CD4-positive, alpha-beta T cell (primary cell): ENCODE measurements at regions not wholly inside any gene's neighbourhood (a gene's known extent, or its start where the extent isn't known, plus 50 kb on each side); places are given as distances from the start of the nearest gene placed in this dataset.

Experiments used
- ATAC-seq: fragments of 200-7000 bp; cut with Tn5 transposase; one replicate; pipeline ENCODE4 v1.10.0; 2022; ENCODE audit warnings: mild to moderate bottlenecking; ENCODE audit not compliant: poor library complexity
- CTCF ChIA-PET: fragments of 350-600 bp; sonication (Branson Sonifier 250); formaldehyde crosslinking; loops from one replicate; lab custom pipeline; 2021; ENCODE audit warnings: antibody characterized with exemption, inconsistent platforms; lab: Charles Lee
- POLR2A ChIA-PET: fragments of 350-600 bp; sonication (Branson Sonifier 250); formaldehyde crosslinking; loops from one replicate; lab custom pipeline; 2021; ENCODE audit warnings: antibody characterized with exemption, inconsistent platforms; lab: Charles Lee
- DNase-seq, 14 experiments: peaks; one replicate each; pipeline ENCODE4 v3.0.0-alpha.2; 2013 to 2020; ENCODE audit warnings: mixed read lengths in 2 of 14
- H3K27ac ChIP-seq, 2 donors: one replicate each; pipeline versions ENCODE4 v1.5.1 to v1.7.0; 2013; ENCODE audit warnings: low read length in 2 of 2, low read depth in 1 of 2, mild to moderate bottlenecking in 1 of 2
- H3K27me3 ChIP-seq, 2 experiments: 1 replicate in 1 of 2; 2 replicates in 1 of 2; pipeline versions ENCODE4 v1.6.1 to v1.7.0; 2013; ENCODE audit warnings: low read length in 2 of 2, control low read depth in 1 of 2, mild to moderate bottlenecking in 1 of 2, moderate library complexity in 1 of 2; ENCODE audit not compliant: insufficient read depth in 2 of 2, control insufficient read depth in 1 of 2
- H3K36me3 ChIP-seq: one replicate; pipeline ENCODE4 v1.6.1; 2013; ENCODE audit warnings: low read length, control low read depth; ENCODE audit not compliant: insufficient read depth
- H3K4me1 ChIP-seq: one replicate; pipeline ENCODE4 v1.6.1; 2013; ENCODE audit warnings: low read length, control low read depth; ENCODE audit not compliant: insufficient read depth
- H3K4me3 ChIP-seq: one replicate; pipeline ENCODE4 v1.5.1; 2013; ENCODE audit warnings: mild to moderate bottlenecking, low read length, moderate library complexity
- H3K9me3 ChIP-seq, 2 experiments: 1 replicate in 1 of 2; 2 replicates in 1 of 2; pipeline versions ENCODE4 v1.6.1 to v1.7.0; 2013; ENCODE audit warnings: low read length in 2 of 2, mild to moderate bottlenecking in 2 of 2, control low read depth in 1 of 2, moderate library complexity in 1 of 2; ENCODE audit not compliant: control insufficient read depth in 1 of 2, insufficient read depth in 1 of 2
- H3K27ac Mint-ChIP-seq: one replicate; pipeline ENCODE4 v1.8.0; 2020; ENCODE audit warnings: mixed read lengths
- H3K27me3 Mint-ChIP-seq: one replicate; pipeline ENCODE4 v1.8.0; 2021; ENCODE audit warnings: mixed read lengths
- H3K36me3 Mint-ChIP-seq: one replicate; pipeline ENCODE4 v1.8.0; 2021; ENCODE audit warnings: low read depth, mixed read lengths
- H3K4me1 Mint-ChIP-seq: one replicate; pipeline ENCODE4 v1.8.0; 2021; ENCODE audit warnings: low read depth, mixed read lengths
- H3K4me3 Mint-ChIP-seq: one replicate; pipeline ENCODE4 v1.8.0; 2020; ENCODE audit warnings: mild to moderate bottlenecking, mixed read lengths
- H3K9me3 Mint-ChIP-seq: one replicate; pipeline ENCODE4 v1.8.0; 2020; ENCODE audit warnings: mixed read lengths
- CTCF ChIP-seq: fragments of 200-600 bp; IDR thresholded peaks from one replicate; pipeline ENCODE4 v1.8.0; 2022; ENCODE audit warnings: antibody characterized with exemption, mild to moderate bottlenecking
- intact Hi-C, 2 experiments: fragments of 100-400 bp; cut with DNase I in 1 of 2; cut with micrococcal nuclease in 1 of 2; formaldehyde crosslinking; loops; one replicate each; pipeline versions ENCODE4 v1.15.1 to v1.9.0; 2023 to 2025; cut with DNase I, micrococcal nuclease

GRCh38 chr4:149121023-149121404, 678.8 kb upstream of the NR3C2 start:
- Mint-ChIP-seq H3K9me3 (no peaks in the 10 kb centered on the region), H3K4me1 (no peaks in the 10 kb centered on the region), H3K4me3 (no peak overlapping the region), H3K27me3 (peaks cover 4% of the 10 kb centered on the region), H3K27ac (no peak overlapping the region), H3K36me3 (no peaks in the 10 kb centered on the region)
- H3K27ac ChIP-seq, result no peak overlapping the region
- H3K9me3 ChIP-seq, result no peaks in the 10 kb centered on the region
- POLR2A ChIA-PET, result no interaction called here
- CTCF ChIA-PET, result no interaction called here
- no peaks in the 10 kb centered on the region for H3K4me1 ChIP-seq
- TF ChIP-seq CTCF, result no peak
- DNase-seq (no peak), ATAC-seq (no peak)
- no peaks in the 10 kb centered on the region for H3K36me3 ChIP-seq
- H3K4me3 ChIP-seq, result no peak overlapping the region
- no peaks in the 10 kb centered on the region for H3K27me3 ChIP-seq
- intact Hi-C loops, result no loop called here

GRCh38 chr4:149120331-149121022, 678.3 kb upstream of the NR3C2 start:
- Mint-ChIP-seq H3K27me3 (peaks cover 4% of the 10 kb centered on the region), H3K4me3 (no peak overlapping the region), H3K9me3 (no peaks in the 10 kb centered on the region), H3K36me3 (no peaks in the 10 kb centered on the region), H3K4me1 (no peaks in the 10 kb centered on the region), H3K27ac (no peak overlapping the region)
- intact Hi-C loops, result no loop called here
- ATAC-seq (no peak), DNase-seq (no peak)
- no peak overlapping the region for H3K27ac ChIP-seq
- ChIA-PET CTCF (no interaction called here), POLR2A (no interaction called here)
- H3K36me3 ChIP-seq, result no peaks in the 10 kb centered on the region
- no peaks in the 10 kb centered on the region for H3K27me3 ChIP-seq
- no peak for TF ChIP-seq CTCF
- H3K4me1 ChIP-seq, result no peaks in the 10 kb centered on the region
- H3K9me3 ChIP-seq, result no peaks in the 10 kb centered on the region
- no peak overlapping the region for H3K4me3 ChIP-seq

- no peaks in the 10 kb centered on the region for H3K27me3 ChIP-seq
- no peaks in the 10 kb centered on the region for H3K36me3 Mint-ChIP-seq
- H3K9me3 Mint-ChIP-seq, result no peaks in the 10 kb centered on the region
- H3K4me1 ChIP-seq, result no peaks in the 10 kb centered on the region
- no peak for DNase-seq
- no peak overlapping the region for H3K27ac Mint-ChIP-seq
- H3K4me1 Mint-ChIP-seq, result no peaks in the 10 kb centered on the region
- no peak for TF ChIP-seq CTCF
- peaks cover under 1% of the 10 kb centered on the region for H3K27me3 Mint-ChIP-seq
- no peaks in the 10 kb centered on the region for H3K9me3 ChIP-seq
- no peaks in the 10 kb centered on the region for H3K36me3 ChIP-seq
- no peak overlapping the region for H3K4me3 Mint-ChIP-seq
- H3K4me3 ChIP-seq, result no peak overlapping the region
- CTCF ChIA-PET, result no interaction called here
- H3K27ac ChIP-seq, result no peak overlapping the region
- intact Hi-C loops, result no loop called here
- ATAC-seq, result no peak
- POLR2A ChIA-PET, result no interaction called here
Measured at GRCh38 chr4:149116806-149117205, 674.6 kb upstream of the NR3C2 start.
